Activated naive CD4-positive, alpha-beta T cell treated with anti-CD3 and anti-CD28 coated beads, Interleukin-2, amount 50 U/mL, for 72 hours (primary cell): ENCODE measurements at regions not wholly inside any gene's neighbourhood (a gene's known extent, or its start where the extent isn't known, plus 50 kb on each side); places are given as distances from the start of the nearest gene placed in this dataset.
"Not testable (repeated sequence)": the region's sequence is repeated elsewhere in the genome, so short reads cannot be mapped to it uniquely, and the experiment has no call there.

Source experiments
- ATAC-seq, 2 donors: fragments of 150-1000 bp; cut with Tn5 transposase; 2 replicates each; pipeline ENCODE4 v1.10.0; 2021; ENCODE audit warnings: mild to moderate bottlenecking in 2 of 2, moderate library complexity in 2 of 2
- DNase-seq, 2 donors: peaks; one replicate each; pipeline ENCODE4 v3.0.0; 2021 to 2022; ENCODE audit warnings: low spot score in 2 of 2
- H3K27ac Mint-ChIP-seq, 2 donors: one replicate each; pipeline ENCODE4 v1.8.0; 2022; ENCODE audit warnings: mild to moderate bottlenecking in 2 of 2, mixed read lengths in 2 of 2
- H3K36me3 Mint-ChIP-seq, 2 donors: one replicate each; pipeline ENCODE4 v1.8.0; 2022; ENCODE audit warnings: mixed read lengths in 2 of 2
- H3K9me3 Mint-ChIP-seq, 2 donors: one replicate each; pipeline ENCODE4 v1.8.0; 2022; ENCODE audit warnings: mixed read lengths in 2 of 2

GRCh38 chr5:57054135-57054534 is 102.2 kb upstream of the MIER3 start:
- Mint-ChIP-seq H3K9me3 (no peaks in the 10 kb centered on the region), H3K36me3 (no peaks in the 10 kb centered on the region)

DNA sequence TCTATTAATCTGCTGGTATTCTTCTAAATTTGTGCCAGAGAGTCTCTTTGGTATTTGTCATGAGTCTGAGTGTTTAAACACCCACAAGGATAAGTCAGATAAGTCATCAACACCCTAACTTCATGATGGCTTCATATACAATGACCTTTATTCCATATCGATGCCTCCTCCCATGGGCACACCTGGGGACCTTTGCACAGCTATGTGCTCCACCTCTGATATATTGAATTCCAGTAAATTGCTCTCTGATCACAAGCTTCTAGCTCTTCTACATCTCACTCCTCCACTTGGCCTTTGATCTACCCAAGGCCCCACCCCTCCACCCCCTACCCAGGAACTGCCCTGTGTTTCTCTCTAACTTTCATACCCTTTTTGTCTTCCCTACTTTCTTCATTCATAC is 102.7 kb upstream of the MIER3 start:
- ATAC-seq (no peak), DNase-seq (no peak)
- H3K9me3 Mint-ChIP-seq: no peaks in the 10 kb centered on the region
- peak overlapping the region in 1 of 2 donors; percentile 31 for H3K27ac Mint-ChIP-seq
- H3K36me3 Mint-ChIP-seq: no peaks in the 10 kb centered on the region

More at GRCh38 chr5:57054135-57054534, 102.2 kb upstream of the MIER3 start:
- H3K27ac Mint-ChIP-seq: no peak overlapping the region
- DNase-seq: no peak
- no peak for ATAC-seq

DNA sequence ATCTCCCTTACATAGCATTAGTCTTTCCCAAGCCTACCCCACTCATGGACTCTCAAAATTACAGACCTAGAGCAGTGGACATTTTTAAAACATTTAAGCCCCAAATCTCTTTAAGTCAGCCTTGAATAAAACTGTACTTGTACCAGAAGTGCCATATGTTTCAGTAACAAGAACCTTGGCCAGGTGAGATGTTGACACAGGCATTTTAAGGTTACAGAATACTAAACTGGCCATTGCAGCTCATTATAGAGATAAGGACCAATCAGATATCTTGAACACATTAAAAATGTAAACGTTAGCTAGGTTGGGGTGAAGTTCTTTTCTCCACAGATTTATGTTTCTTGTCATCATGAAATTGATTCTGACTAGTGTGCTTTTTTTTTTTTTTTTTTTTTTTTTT is 103.8 kb upstream of the MIER3 start:
- H3K36me3 Mint-ChIP-seq: no peaks in the 10 kb centered on the region
- ATAC-seq (no peak), DNase-seq (no peak)
- no peaks in the 10 kb centered on the region for H3K9me3 Mint-ChIP-seq
- no peak overlapping the region for H3K27ac Mint-ChIP-seq

GRCh38 chr5:57063773-57064172 is 110.1 kb upstream of the GPBP1 start:
- no peak for ATAC-seq
- no peak for DNase-seq
- no peak overlapping the region for H3K27ac Mint-ChIP-seq
- peaks cover 4 to 5% of the 10 kb centered on the region in 2 donors for H3K9me3 Mint-ChIP-seq
- H3K36me3 Mint-ChIP-seq: no peaks in the 10 kb centered on the region

GRCh38 chr5:57066924-57067596 is 106.8 kb upstream of the GPBP1 start:
- Mint-ChIP-seq H3K36me3 (peaks cover 0 to 5% of the 10 kb centered on the region in 2 donors), H3K27ac (no peak overlapping the region), H3K9me3 (peaks cover 7 to 9% of the 10 kb centered on the region in 2 donors)
- DNase-seq (no peak), ATAC-seq (no peak)

DNA sequence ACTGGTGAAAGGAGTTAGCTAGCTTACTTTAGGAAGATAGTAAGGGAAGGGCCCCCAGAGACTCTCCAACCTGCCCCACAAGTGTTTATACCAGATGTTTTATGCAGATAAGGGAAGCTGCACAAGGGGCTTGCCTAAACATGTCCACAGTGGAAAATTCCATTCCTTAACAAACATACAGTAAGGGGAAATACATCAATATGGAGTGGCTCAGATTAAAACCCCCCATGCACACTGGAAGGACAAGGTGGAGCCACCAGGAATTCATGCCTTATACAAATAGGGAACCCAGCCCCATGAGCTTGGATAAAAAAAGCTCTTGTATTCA is 106.3 kb upstream of the GPBP1 start:
- H3K9me3 Mint-ChIP-seq: peaks cover 7 to 9% of the 10 kb centered on the region in 2 donors
- H3K27ac Mint-ChIP-seq: no peak overlapping the region
- no peak for DNase-seq
- peaks cover 0 to 5% of the 10 kb centered on the region in 2 donors for H3K36me3 Mint-ChIP-seq
- no peak for ATAC-seq

DNA sequence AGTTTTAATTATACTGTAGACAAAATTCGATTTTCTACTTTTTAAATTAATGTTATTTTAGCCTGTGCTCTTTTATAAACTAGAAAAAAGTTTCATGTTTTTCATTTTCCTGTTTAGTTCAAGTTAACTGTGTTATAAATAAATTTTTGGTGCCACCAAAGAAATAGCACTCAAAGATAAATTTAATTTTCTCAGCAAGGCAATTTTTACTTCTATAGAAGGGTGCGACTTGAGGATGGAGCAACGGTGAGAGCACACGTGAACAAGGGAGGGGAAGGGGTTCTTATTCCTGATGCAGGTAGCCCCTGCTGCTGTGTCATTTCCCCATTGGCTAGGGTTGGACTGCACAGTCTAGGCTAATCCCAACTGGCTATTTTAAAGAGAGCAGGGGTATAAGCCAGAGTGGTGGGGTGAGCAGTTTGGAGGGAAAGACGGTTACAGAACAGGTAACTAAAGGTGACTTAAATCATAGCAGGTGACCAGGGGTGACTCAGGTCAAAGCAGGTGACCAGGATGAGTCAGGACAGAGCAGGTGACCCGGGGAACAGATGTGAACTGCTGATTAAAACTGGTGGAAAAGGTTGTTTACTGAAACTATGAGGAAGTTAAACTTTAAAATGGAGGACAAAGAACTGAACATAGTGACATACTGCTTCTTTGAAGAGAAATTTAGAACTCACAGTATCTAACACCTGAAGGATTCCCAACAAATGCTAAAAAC is 104.6 kb upstream of the GPBP1 start:
- H3K9me3 Mint-ChIP-seq: peaks cover 7 to 9% of the 10 kb centered on the region in 2 donors
- no peak for DNase-seq
- H3K27ac Mint-ChIP-seq: no peak overlapping the region
- H3K36me3 Mint-ChIP-seq: peaks cover 0 to 5% of the 10 kb centered on the region in 2 donors
- no peak for ATAC-seq

- DNase-seq (no peak), ATAC-seq (no peak)
- Mint-ChIP-seq H3K36me3 (peaks cover 0 to 5% of the 10 kb centered on the region in 2 donors), H3K9me3 (peaks cover 4% of the 10 kb centered on the region in 2 donors), H3K27ac (no peak overlapping the region)
Observed at GRCh38 chr5:57072218-57072892, 101.5 kb upstream of the GPBP1 start.

DNA sequence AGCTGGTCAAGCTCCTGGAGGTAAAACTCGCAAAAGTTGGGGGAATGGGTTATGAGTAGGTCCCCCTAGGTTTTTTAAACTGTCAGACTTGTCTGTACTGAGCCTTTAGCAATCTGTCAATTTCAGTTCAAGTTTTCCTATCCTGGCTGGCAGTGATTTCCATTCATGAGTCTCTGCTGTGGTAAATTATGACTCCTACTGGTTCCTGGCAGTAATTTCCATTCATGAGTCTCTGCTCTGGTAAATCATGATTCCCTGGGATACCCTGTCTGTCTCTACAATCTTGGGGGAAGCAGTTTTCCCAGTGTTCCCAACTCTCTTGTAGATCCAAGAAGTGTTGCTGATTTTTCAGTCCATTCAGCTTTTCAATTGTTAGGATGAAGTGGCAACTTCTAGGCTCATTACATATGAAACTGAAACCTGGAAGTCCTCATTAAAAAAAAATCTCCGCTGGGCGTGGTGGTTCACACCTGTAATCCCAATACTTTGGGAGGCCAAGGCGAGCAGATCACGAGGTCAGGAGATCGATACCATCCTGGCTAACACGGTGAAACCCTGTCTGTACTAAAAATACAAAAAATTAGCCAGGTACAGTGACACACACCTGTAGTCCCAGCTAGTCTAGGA is 91.3 kb upstream of the GPBP1 start:
- H3K9me3 Mint-ChIP-seq: no peaks in the 10 kb centered on the region
- no peaks in the 10 kb centered on the region for H3K36me3 Mint-ChIP-seq
- no peak overlapping the region for H3K27ac Mint-ChIP-seq
- ATAC-seq (no peak), DNase-seq (no peak)

GRCh38 chr5:57085306-57086081 is 88.4 kb upstream of the GPBP1 start:
- Mint-ChIP-seq H3K36me3 (no peaks in the 10 kb centered on the region), H3K9me3 (no peaks in the 10 kb centered on the region), H3K27ac (no peak overlapping the region)
- DNase-seq: no peak
- ATAC-seq: no peak

- not testable (repeated sequence) for H3K36me3 Mint-ChIP-seq, H3K9me3 Mint-ChIP-seq, DNase-seq, ATAC-seq, H3K27ac Mint-ChIP-seq
Observed at GRCh38 chr5:57087947-57088346, 85.9 kb upstream of the GPBP1 start.

GRCh38 chr5:57094753-57095683 is 78.8 kb upstream of the GPBP1 start:
- no peak overlapping the region for H3K27ac Mint-ChIP-seq
- peaks cover 27 to 35% of the 10 kb centered on the region in 2 donors for H3K9me3 Mint-ChIP-seq
- DNase-seq (no peak), ATAC-seq (no peak)
- peaks cover 28 to 32% of the 10 kb centered on the region in 2 donors for H3K36me3 Mint-ChIP-seq

DNA sequence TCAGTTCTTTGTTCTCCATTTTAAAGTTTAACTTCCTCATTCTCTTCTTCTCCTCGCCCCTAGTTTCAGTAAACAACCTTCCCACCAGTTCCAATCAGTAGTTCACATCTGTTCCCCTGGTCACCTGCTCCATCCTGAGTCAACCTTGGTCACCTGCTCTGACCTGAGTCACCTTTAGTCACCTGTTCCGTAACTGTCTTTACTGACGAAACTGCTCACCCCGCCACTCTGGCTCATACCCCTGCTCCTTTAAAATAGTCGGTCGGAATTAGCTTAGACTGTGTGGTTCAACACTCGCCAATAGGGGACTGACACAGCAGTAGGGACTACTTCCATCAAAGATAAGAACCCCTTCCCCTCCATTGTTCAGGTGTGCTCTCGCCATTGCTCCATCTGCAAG is 76.3 kb upstream of the GPBP1 start:
- peaks cover 27 to 35% of the 10 kb centered on the region in 2 donors for H3K9me3 Mint-ChIP-seq

DNA sequence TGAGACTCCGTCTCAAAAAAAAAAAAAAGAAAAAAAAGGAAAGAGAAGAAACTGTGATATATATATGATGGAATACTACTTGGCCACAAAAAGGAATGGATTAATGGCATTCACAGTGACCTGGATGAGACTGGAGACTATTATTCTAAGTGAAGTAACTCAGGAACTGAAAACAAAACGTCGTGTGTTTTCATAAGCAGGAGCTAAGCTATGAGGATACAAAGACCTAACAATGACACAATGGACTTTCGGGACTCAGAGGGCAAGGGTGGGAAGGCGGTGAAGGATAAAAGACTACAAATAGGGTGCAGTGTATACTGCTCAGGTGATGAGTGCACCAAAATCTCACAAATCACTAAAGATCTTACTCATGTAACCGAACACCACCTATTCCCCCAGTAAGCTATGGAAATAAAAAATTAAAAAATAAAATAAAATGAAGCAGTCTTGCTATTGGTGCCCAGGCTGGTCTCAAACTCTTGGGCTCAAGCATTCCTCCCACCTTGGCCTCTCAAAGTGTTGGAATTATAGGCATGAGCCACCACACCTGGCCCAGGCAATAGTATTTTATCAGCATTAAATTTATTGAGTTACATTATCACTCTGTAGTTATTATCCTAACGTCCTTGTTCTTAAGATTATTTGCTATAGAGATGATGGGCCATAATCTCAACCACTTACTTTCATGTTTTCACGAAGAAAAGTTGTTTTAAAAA is 71.5 kb upstream of the GPBP1 start:
- DNase-seq: no peak
- ATAC-seq: no peak
- Mint-ChIP-seq H3K9me3 (peaks cover 10 to 14% of the 10 kb centered on the region in 2 donors), H3K36me3 (peaks cover 11 to 15% of the 10 kb centered on the region in 2 donors), H3K27ac (no peak overlapping the region)

More for the DNA sequence above, 76.3 kb upstream of the GPBP1 start:
- Mint-ChIP-seq H3K27ac (no peak overlapping the region), H3K36me3 (peaks cover 28 to 32% of the 10 kb centered on the region in 2 donors)
- no peak for ATAC-seq
- DNase-seq: no peak

DNA sequence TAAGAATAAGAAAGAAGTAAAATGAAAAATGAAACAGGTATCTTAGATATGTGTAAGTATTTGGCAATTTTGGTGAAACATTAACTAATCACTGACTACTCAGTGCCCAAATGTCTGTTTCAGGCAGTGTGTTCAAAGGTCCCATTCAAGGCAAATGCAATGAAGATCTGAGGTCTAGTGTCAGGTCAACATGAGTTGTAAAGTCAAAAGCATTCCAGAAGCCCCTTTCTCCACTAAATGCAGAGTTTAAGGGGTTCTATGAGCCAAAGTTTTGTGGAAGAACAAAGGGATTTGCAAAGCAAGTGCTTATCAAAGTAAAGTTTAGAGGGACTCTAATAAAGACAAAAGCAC is 71.0 kb upstream of the GPBP1 start:
- DNase-seq: no peak
- Mint-ChIP-seq H3K27ac (no peak overlapping the region), H3K36me3 (peaks cover 6 to 10% of the 10 kb centered on the region in 2 donors), H3K9me3 (peaks cover 5 to 9% of the 10 kb centered on the region in 2 donors)
- ATAC-seq: no peak
